GM21381 (cell line): ENCODE measurements at regions not wholly inside any gene's neighbourhood (a gene's known extent, or its start where the extent isn't known, plus 50 kb on each side); places are given as distances from the start of the nearest gene placed in this dataset.
"Not testable (repeated sequence)": the region's sequence is repeated elsewhere in the genome, so short reads cannot be mapped to it uniquely, and the experiment has no call there.

Experiments used
- ATAC-seq: cut with Tn5 transposase; IDR thresholded peaks from one replicate; pipeline ENCODE4 v1.9.1; 2021; ENCODE audit warnings: mild to moderate bottlenecking, moderate library complexity; ENCODE audit not compliant: unreplicated experiment

DNA sequence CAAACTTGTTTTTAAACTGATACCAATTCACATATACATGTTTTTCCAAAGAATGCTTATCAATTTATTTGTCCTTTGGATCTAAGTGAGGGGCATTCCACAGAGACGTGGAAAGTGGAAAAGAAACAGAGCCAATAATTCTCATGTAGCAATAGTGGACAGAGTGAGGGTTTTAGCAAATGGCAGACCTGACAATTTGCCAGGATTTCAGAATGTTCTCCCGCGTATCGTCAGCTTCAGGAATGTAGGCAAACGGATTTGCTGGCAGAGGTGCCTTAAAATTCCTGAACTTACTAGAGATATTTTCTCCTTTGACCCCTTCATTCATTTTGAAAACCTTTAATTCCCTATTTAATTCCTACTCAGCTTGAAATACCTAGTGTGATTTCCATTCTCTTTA is 193.4 kb upstream of the CPHXL start:
- no peak for ATAC-seq

DNA sequence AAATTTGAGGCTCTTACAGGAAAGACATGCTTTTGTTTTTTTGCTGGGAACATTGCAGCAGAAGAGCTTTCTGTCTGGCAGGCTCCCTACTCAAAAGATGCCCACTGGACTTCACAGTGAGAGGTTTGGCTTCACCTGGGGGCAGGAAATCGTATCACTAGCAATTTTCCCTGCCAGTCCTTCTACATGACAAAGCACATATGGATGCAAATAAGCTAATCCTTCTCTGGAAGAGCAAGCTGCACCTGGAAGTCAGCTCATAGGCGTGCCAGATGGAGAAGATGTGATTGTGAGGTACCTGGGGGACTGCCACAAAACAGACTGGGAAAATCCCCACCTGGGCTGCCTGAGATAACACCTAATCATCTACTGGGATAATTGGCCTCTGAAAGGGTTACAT is 195.0 kb upstream of the CPHXL start:
- no peak for ATAC-seq

DNA sequence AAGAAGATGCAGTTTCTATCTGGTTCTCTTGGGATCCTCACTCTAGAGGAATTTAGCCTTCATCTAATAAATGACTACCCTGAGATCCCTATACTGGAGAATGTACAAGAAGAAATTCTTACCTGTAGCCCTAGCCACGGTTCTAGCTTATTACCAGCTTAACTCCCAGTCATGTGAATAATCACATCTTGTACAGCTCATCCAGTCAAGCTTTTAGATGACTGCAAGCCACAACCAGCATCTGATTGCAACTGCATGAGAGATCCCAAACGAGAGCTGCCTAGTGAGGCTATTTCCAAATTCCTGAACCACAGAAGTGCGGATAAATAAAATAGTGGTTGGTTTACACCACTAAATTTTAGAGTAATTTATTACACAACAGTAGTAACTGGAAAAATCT is 196.0 kb upstream of the CPHXL start:
- no peak for ATAC-seq

DNA sequence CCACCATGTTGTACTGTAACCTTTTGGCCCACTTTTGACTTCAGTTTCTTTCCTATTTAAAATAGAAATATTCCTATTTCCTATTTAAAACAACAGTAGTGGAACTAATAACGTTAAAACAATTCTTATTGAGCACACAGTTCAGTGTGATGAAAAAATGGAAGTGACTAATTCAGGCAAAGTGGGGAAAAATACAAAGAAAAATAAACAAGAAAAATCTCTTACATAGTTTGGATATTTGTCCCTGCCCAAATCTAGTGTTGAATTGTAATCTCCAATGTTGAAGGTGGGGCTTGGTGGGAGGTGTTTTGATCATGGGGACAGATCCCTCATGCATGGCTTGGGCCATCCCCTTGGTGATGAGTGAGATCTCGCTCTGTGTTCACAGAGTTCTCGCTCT is 198.1 kb upstream of the CPHXL start:
- no peak for ATAC-seq

DNA sequence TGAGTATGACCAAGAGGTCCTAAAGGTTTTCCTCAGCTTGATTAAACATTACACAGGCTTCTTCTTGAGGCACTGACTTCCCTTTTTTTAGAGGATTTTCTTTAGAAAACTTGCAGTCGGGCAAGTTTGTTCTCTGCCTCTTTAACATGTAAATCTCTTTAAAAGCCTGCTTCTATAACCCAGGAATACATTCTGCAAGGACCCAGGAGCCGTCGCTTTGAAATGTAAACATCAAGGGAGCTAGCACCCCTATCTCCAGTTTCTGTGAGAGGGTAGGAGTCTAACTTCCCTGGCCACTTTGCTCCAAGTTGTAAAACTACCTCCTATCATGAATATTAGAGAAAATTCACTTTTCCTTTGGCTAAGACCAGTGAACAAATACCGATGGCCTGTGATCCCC is 201.5 kb upstream of the CPHXL start:
- ATAC-seq: no peak

DNA sequence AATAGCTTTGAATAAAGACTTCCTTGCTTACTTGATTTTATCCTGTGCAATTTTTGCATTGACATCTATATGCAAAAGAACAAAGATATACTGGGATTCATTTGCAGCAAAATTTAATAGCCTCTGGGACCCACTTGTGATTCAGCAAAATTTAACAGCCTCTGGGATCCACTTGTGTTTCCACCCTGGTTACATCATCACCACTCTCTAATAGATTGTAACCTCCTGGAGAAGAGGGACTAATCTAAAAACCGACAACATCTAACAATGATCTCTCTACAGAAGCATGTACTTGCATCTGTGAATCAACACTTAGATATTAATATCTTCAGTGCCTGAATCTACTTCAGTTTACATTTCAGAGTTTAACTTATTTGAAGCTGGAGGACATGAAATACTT is 202.0 kb upstream of the CPHXL start:
- ATAC-seq: no peak

DNA sequence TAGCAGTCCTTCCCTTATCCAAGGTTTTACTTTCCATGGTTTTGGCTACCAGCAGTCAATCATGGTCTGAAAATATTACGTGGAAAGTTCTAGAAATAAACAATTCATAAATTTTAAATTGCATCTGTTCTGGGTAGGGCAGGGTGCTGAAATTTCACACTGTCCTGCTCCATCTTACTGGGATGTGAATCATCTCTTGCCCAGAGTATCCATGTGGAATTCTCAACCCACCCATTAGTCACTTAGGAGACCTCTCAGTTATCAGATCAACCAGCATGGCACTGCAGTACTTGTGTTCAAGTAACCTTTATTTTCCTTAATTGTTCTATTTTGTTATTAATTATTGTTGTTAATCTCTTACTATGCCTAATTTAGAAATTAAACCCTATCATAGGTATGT is 202.8 kb upstream of the CPHXL start:
- no peak for ATAC-seq

DNA sequence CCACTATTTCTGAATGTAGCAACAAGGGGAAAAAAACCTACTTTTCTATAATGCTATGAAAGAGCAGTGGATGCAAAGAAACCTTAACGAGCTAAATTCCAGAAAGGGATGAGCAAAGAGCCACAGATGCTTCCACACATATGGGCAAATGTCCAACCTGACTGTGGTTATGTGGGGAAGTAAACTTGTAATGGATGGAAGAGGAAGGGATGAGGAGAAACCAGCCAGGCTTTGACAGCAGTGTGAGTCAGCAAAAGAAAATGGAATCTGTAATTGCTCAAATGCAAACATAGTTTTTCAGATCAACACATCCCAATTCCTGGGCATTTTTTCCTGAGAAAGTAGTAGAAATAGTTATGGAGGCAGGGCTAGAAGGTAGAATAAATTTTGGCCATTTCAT is 204.8 kb upstream of the CPHXL start:
- ATAC-seq: no peak

DNA sequence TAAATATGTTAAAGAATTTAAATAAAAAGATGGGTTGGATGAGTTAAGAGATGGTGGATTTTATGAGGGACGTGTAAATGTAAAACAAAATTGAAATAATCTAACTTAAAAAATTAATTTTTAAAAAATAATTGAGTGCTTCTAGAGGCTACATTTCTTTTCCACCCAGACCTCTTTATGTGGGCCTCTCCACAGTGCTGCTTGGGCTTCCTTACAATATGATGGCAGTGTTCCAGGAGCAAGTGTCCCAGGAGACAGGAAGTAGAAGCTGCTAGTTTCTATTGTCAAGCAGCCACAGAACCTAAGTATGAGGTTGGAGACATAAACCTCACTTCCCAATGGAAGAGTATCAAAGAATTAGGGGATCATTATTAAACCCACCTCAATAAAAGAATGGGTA is 205.7 kb upstream of the CPHXL start:
- ATAC-seq: no peak

DNA sequence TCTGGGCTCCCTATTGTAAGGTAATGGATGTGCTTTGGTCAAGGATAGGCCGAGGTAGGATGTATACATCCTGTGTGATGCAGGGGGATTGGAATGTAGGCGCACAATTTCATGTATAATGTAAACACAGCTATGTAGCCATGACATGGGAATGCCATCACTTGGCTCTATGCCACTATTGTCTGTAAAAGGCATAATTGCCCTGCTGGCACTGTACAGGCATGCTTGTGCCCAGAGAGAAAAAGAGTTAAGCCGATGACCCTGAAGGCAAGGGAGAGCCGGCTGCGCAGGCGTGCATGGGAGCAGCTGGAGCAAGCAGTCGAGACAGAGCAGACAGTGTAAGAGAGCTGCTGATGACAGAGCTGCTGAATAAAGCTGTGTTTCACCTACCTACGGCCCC is 212.5 kb upstream of the CPHXL start:
- no peak for ATAC-seq

DNA sequence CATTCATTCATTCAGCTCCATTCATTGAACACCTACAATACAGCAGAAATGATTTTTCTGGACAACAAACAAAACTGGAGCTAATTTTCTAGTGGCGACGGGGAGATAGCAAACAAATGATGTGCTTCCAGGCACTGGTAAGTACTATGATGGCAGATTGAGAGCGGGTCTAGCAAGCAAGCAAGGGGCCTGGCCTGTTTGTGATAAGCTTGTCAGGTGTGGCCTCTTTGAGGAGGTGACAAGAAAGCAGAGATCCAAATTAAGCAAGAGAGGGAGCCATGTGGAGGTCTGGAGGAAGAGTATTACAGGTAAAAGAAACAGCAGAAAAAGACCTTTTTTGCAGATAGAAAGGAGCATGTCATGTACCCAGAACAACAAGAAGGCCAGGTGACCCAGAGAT is 216.1 kb upstream of the CPHXL start:
- no peak for ATAC-seq

DNA sequence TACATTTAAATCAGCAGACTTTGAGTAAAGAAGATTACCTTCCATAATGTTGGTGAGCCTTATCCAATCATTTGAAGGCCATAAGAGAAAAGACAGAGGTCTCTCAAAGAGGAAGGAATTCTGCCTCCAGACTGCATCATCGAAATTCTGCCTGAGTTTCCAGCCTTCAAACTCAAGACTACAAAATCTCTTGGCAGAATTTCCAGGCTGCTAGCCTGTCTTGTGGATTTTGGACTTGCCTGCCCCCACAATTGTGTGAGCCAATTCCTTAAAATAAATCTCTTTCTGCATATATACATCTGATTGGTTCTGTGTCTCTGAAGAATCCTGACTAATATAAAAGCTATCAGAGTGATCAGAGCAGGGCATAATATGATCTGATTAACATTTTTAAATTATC is 216.6 kb upstream of the CPHXL start:
- ATAC-seq: no peak

DNA sequence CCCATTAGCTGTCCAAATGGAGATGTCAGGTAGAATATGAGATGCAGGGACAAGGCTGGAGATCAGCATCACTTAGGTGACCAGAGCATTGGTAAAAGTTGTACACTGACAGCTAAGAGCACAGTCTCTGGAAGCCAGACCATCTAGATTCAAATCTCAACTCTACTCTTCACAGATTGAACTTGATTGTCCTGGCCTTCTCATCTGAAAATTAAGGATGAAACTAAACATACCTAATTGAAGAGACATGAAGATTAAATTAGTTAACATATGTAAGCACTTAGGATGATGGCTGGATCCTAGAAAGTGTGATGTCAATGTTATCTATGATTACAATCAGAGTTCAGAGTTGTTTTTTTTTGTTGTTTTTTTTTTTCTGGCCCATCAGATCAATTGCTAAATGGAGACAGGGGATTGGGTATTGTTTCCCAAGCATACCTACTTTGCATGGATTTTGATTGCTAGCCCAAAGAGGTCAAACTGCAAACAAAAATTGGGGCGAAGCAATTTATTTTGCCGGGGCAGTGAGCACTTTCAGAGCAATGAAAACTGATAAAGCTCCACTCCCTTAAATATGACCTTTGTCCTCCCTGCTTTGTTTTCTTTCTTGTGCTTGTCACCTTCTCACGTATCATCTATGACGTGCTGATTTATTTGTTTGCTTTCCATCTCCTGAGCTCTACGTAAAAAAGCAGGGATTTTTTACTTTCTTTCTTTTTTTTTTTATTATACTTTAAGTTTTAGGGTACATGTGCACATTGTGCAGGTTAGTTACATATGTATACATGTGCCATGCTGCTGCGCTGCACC is 217.6 kb upstream of the CPHXL start:
- ATAC-seq: no peak

DNA sequence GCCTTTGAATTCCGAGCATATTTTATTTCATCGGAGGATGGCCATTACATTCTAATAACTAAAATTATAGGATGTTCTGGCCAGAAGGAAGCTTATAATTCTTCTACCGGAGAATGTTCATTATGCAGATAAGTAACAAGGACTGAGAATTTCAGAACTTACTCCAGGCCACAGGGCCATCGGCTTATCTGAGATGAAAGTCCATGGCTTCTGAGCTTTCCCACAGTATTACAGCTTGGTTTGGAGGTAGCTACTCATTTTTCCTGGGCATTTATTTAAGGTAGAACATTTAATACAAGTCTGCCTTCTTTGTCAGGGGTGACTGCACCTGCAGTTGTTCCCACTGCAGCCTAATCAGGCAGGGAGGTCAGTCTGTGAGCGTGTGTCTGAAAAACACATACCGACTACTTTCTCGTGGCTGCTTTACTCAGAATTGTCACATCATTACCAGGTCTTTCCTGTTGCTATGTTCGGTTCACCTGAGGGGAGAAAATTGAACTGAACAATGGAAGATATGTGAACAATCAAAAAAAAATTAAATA is 219.7 kb upstream of the CPHXL start:
- ATAC-seq: no peak

DNA sequence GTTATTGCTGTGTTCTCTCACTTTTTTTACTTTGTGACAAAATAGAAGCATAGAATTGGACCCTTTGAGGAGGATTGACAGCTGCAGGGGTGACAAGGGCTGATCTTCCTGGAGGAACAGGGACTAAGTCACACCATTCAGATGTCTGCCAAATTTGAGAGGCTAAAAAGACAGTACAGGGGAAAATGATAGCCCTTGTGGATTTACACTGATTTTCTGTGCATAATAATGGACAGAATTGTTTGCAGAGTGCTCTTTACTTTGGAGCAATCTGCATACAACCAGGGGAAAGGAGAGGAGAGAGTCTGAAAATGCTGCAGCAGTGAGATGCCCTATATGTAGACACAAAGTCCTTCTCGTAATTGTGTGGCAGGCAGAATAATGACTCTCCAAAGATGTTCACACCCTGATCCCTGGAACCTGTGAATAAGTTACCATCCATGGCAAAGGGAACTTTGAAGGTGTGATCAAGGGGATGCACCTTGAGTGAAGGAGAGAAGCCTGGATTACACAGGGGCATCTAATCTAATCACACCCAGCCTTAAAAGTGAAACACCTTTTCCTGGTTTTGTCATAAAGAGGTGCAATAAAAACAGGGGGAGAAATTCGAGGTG is 221.4 kb upstream of the CPHXL start:
- no peak for ATAC-seq

DNA sequence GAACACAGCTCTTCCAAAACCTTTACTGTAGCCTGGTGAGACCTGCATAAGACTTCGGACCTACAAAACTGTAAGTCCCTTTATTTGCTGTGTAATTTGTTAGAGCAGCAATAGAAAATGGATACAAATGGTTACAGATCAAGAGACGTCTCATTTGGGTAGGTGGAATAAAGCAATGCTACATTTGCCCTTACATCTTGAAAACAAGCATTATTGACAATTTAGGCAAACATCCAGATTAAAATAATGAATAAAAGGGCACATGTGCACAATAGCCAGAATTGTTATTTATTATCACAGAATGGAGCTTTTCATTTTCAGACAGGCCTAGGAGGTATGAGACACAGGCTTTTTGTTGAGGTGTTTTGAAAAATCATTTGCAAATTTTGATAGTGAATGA is 222.2 kb upstream of the CPHXL start:
- ATAC-seq: no peak

DNA sequence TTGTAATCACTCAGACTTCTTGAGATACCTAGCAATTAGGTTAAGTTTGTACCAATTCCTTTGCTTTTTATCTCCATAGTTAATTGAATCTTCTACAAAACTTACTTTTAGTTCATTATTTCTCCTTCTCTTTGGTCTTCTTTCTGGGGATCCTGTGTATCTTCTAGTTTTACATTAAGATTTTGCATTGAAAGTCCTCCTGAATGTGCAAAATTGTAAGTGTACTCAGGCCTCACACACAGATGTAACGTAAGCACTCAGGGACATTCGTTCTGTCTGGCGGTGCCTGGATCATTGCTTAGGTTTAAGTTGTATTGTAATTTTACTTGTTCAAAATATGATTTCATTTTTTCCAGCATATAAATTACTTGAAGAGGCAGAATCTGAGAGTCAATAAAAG is 222.6 kb upstream of the CPHXL start:
- no peak for ATAC-seq

DNA sequence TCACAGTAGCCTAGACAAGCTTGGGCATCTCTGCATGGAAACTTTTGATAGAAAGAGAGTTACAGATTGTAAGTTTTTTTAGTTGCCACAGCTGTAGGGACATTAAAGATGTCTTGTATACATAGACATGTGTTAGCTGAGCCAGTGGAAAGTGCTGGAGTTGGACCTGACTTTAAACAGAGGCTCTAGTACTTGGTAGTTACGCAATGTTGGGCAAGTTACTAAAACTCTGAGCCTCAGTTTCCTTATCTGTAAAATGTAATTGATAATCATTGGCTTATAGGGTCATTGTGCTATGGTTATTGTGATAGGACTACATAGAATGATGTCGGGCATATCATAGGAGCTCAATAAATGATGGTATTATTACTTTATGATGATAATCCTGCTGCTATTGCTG is 225.8 kb upstream of the CPHXL start:
- no peak for ATAC-seq

DNA sequence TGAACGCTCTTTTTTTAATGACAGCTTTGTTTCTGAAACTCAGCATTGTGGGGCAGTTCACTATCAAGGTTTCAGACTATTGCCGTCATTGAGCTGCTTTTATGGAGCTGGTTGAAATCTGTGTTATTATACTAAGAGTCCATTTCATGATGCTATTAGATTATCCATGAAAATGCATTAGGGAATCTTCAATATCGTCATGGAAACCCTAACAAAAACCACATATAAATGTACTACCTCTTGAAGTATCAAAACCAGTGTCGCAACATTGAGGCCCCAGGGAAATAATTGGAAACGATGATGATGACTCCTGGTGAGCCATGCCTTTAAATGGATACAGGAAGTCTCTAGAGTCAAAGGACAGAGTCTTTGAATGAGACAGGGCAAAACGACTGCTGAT is 231.6 kb upstream of the CPHXL start:
- ATAC-seq: no peak

DNA sequence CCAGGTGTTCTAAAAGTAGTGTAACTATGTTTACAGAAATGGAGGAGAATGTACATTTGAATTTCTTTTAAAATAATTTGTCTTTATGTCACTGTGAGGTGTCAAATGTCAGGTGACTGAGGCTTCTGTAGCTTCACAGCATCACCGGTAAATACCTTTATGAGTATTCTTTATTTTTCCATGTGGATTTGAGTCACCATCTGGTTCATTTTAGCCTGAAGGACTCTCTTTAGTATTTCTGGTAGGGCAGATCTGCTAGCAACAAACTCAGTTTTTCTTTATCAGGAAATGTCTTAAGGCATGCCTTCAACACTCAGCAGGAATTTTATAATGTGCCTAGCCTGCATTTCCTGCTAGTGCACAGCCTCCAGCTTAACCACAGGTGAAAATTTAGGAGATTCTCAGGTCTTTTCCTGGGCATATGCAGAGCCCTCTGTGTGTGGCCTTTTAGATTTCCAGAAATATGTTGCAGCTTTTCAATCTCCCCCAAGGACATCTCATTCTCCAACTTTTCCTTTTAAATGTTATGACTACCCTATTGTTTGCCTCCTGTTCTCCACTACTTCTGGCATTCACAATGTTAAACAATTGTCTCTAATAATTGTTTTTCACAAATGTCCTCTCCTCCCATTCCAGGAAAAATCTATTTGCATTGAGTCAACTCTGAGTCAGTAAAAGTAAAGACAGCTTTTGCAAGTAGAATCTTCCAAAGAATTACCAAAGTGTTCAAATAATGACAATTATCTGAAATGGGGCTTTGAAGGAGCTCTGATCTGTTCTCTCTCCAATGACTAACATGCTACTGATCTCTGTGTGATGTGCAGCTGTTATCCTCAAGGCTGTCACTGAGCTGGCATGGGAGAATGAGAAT is 239.4 kb upstream of the CPHXL start:
- ATAC-seq: no peak

DNA sequence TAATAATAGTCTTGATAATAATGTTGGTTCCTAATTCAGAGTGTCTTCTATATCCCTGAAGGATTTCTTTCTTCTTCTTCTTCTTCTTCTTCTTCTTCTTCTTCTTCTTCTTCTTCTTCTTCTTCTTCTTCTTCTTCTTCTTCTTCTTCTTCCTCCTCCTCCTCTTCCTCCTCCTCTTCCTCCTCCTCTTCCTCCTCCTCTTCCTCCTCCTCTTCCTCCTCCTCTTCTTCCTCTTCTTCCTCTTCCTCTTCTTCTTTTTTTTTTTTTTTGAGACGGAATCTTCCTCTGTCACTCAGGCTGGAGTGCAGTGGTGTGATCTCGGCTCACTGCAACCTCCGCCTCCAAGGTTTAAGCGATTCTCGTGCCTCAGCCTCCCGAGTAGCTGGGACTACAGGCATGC is 242.8 kb upstream of the CPHXL start:
- ATAC-seq: not testable (repeated sequence)

DNA sequence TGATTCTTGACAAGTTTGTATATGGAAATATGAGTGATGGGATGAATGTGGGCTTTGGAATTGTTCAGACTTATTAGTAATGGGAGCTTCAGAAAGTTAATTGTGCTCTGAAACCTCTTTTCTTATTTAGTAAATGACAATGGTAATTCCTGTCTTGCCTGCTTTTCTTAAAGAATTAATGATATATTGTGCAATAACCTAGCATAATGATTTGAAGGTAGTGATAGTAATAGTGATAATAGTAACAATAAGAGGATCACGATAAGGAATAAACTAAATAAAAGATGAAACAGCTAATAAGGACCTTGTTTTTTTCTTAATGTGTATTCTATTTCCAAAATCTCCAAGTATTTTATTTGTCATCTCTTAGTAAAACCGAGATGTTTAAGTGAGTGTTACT is 245.0 kb upstream of the CPHXL start:
- no peak for ATAC-seq
